Tibial artery (tissue), 4 donors: ENCODE measurements at regions not wholly inside any gene's neighbourhood (a gene's known extent, or its start where the extent isn't known, plus 50 kb on each side); places are given as distances from the start of the nearest gene placed in this dataset.
A peak's percentile ranks its signal among the peaks of the same experiment; 100 is the strongest.

Experiments
- DNase-seq, 2 donors: peaks; one replicate each; pipeline ENCODE4 v3.0.0-alpha.2; 2019
- H3K27ac ChIP-seq, 2 donors: fragments of 200-600 bp; sonication (generic) in 1 of 2; 1 replicate in 1 of 2; 2 replicates in 1 of 2; pipeline ENCODE4 v1.5.1; 2018 to 2019; ENCODE audit warnings: mild to moderate bottlenecking in 1 of 2
- H3K27me3 ChIP-seq, 2 donors: fragments of 200-600 bp; sonication (generic) in 1 of 2; one replicate each; pipeline versions ENCODE4 v1.5.1 to v1.6.0; 2016 to 2019
- H3K36me3 ChIP-seq, 3 donors: fragments of 200-600 bp; sonication (generic) in 2 of 3; one replicate each; pipeline ENCODE4 v1.5.1; 2016 to 2019; ENCODE audit warnings: mild to moderate bottlenecking in 2 of 3
- H3K4me1 ChIP-seq, 4 donors: fragments of 200-600 bp; sonication (generic) in 2 of 4; 1 replicate in 3 of 4; 2 replicates in 1 of 4; pipeline ENCODE4 v1.5.1; 2016 to 2019
- H3K4me3 ChIP-seq, 2 donors: fragments of 200-600 bp; sonication (generic) in 1 of 2; 1 replicate in 1 of 2; 2 replicates in 1 of 2; pipeline ENCODE4 v1.5.1; 2018 to 2019; ENCODE audit warnings: mild to moderate bottlenecking in 2 of 2
- H3K9me3 ChIP-seq, 3 donors: fragments of 200-600 bp; sonication (generic) in 1 of 3; one replicate each; pipeline ENCODE4 v1.5.1; 2016 to 2019
- CTCF ChIP-seq, 2 experiments: fragments of 200-600 bp in 1 of 2; fragments of 450-650 bp in 1 of 2; IDR thresholded peaks; one replicate each; pipeline ENCODE4 v1.5.1; 2017 to 2019; ENCODE audit warnings: antibody characterized with exemption in 2 of 2, mild to moderate bottlenecking in 1 of 2, moderate library complexity in 1 of 2
- intact Hi-C: fragments of 100-400 bp; cut with DNase I; formaldehyde crosslinking; loops from one replicate; pipeline ENCODE4 v1.15.0; 2023; ENCODE audit warnings: low total_unique reads

GRCh38 chr22:19635644-19636043, 78.7 kb upstream of the SEPTIN5 start:
- no peaks in the 10 kb centered on the region for H3K4me1 ChIP-seq
- peak in 1 of 2 donors; percentile 9 for DNase-seq
- no peaks in the 10 kb centered on the region for H3K9me3 ChIP-seq
- intact Hi-C loops = loop anchor here (5.0 kb wide), 1 partner anchor 367 kb away; no protein-coding TSS in a partner anchor
- no peaks in the 10 kb centered on the region for H3K36me3 ChIP-seq
- H3K4me3 ChIP-seq = no peak overlapping the region
- peaks cover 0 to 9% of the 10 kb centered on the region in 2 donors for H3K27me3 ChIP-seq
- no peak for TF ChIP-seq CTCF (IDR thresholded peaks at IDR 0.05)
- H3K27ac ChIP-seq = no peak overlapping the region

- DNase-seq = peak in 1 of 2 donors; percentile 47
- no peaks in the 10 kb centered on the region for H3K9me3 ChIP-seq
- intact Hi-C loops = loop anchor here (5.0 kb wide), 1 partner anchor 365 kb away; no protein-coding TSS in a partner anchor
- peaks cover 0 to 14% of the 10 kb centered on the region in 2 donors for H3K27me3 ChIP-seq
- H3K36me3 ChIP-seq = no peaks in the 10 kb centered on the region
- no peak overlapping the region for H3K27ac ChIP-seq
- no peak for TF ChIP-seq CTCF (IDR thresholded peaks at IDR 0.05)
- no peaks in the 10 kb centered on the region for H3K4me1 ChIP-seq
- no peak overlapping the region for H3K4me3 ChIP-seq
These were observed 77.5 kb upstream of the SEPTIN5 start for GRCh38 chr22:19636696-19637407.

- no peak for TF ChIP-seq CTCF (IDR thresholded peaks at IDR 0.05)
These were observed 76.7 kb upstream of the SEPTIN5 start for GRCh38 chr22:19637408-19638281.

GRCh38 chr22:19638282-19639015, 75.9 kb upstream of the SEPTIN5 start:
- Histone ChIP-seq H3K4me3 (no peak overlapping the region), H3K27ac (no peak overlapping the region), H3K36me3 (no peaks in the 10 kb centered on the region), H3K27me3 (peaks cover 0 to 19% of the 10 kb centered on the region in 2 donors), H3K9me3 (no peaks in the 10 kb centered on the region), H3K4me1 (no peaks in the 10 kb centered on the region)
- intact Hi-C loops = loop anchor here (5.0 kb wide), 1 partner anchor 364 kb away; no protein-coding TSS in a partner anchor
- TF ChIP-seq CTCF (IDR thresholded peaks at IDR 0.05) = no peak
- DNase-seq = peak in 1 of 2 donors; percentile 32

More at GRCh38 chr22:19637408-19638281, 76.7 kb upstream of the SEPTIN5 start:
- Histone ChIP-seq H3K4me1 (no peaks in the 10 kb centered on the region), H3K27ac (no peak overlapping the region), H3K27me3 (peaks cover 0 to 17% of the 10 kb centered on the region in 2 donors), H3K4me3 (no peak overlapping the region), H3K9me3 (no peaks in the 10 kb centered on the region), H3K36me3 (no peaks in the 10 kb centered on the region)
- intact Hi-C loops = loop anchor here (5.0 kb wide), 1 partner anchor 365 kb away; no protein-coding TSS in a partner anchor
- DNase-seq = peak in 1 of 2 donors; percentile 47

- intact Hi-C loops = loop anchor here (5.0 kb wide), 1 partner anchor 363 kb away; no protein-coding TSS in a partner anchor
- TF ChIP-seq CTCF (IDR thresholded peaks at IDR 0.05) = no peak
- H3K4me1 ChIP-seq = no peaks in the 10 kb centered on the region
- no peaks in the 10 kb centered on the region for H3K9me3 ChIP-seq
- no peak overlapping the region for H3K4me3 ChIP-seq
- H3K27me3 ChIP-seq = peaks cover 0 to 30% of the 10 kb centered on the region in 2 donors
- peak in 1 of 2 donors; percentile 35 for DNase-seq
- no peaks in the 10 kb centered on the region for H3K36me3 ChIP-seq
- H3K27ac ChIP-seq = no peak overlapping the region
These were observed 74.6 kb upstream of the SEPTIN5 start for GRCh38 chr22:19639610-19640135.
